GM23248 (cell line): ENCODE measurements at regions not wholly inside any gene's neighbourhood (a gene's known extent, or its start where the extent isn't known, plus 50 kb on each side); places are given as distances from the start of the nearest gene placed in this dataset.
"Not testable (repeated sequence)": the region's sequence is repeated elsewhere in the genome, so short reads cannot be mapped to it uniquely, and the experiment has no call there.

Experiments
- EZH2 ChIP-seq: fragments of 200-600 bp; sonication (generic); IDR thresholded peaks from 2 replicates; pipeline ENCODE4 v1.6.1; 2018; ENCODE audit warnings: antibody characterized with exemption, mild to moderate bottlenecking; ENCODE audit not compliant: insufficient read depth, poor library complexity, severe bottlenecking
- EZH2phosphoT487 ChIP-seq: fragments of 200-600 bp; sonication (generic); IDR thresholded peaks from 2 replicates; pipeline ENCODE4 v1.6.1; 2018; ENCODE audit warnings: antibody characterized with exemption, moderate library complexity, mild to moderate bottlenecking, low read depth; ENCODE audit not compliant: insufficient read depth

GRCh38 chr3:88747145-88747544, 360.3 kb upstream of the EPHA3 start:
- not testable (repeated sequence) for TF ChIP-seq EZH2phosphoT487, EZH2
